GF-D8 (cell line): ENCODE measurements at regions not wholly inside any gene's neighbourhood (a gene's known extent, or its start where the extent isn't known, plus 50 kb on each side); places are given as distances from the start of the nearest gene placed in this dataset.

Experiments
- DNase-seq: peaks from one replicate; lab custom pipeline; 2025; lab: John Stamatoyannopoulos, UW

DNA sequence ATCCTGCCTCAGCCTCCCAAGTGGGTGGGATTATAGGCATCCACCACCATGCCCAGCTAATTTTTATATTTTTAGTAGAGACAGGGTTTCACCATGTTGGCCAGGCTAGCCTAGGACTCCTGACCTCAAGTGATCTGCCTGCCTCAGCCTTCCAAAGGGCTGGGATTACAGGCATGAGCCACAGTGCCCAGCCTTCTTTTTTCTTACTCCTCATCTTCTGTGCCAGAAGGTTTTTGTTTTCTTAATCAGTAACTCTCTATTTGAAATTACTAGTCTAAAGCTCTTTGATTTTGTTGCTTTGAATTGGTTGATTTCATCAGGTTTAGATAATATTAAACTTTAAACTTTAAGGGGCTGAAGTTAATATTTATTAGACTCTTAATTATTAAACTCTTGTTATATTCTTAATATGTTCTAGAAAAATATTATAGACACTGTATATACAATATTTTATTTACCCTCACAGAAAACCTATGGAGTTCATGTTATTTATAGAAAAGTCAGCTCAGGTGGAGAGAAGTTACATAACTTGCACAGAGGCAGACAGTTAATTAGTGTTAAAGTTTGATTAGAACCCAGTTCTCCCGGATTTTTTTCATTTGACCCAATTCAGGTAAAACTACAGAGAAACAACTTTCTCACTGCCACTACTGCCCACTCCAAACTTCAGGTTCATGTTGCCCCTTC lies 177.4 kb upstream of the SGK1 start:
- DNase-seq: no peak

DNA sequence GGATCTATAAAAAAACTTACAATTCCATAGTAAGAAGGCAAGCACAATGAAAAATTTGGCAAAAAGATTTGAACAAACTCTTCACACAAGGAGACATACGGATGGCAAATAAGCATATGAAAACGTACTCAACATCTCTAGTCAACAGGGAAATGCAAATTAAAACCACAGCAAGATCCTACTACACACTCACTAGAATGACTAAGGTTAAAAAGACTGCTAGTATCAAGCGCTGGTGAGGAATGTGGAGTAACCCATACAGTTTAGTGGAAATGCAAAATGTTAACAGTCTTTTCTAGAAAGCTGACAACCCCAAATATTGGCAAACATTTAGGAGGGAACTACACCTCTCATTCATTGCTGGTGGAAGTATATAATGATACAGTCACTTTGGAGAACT lies 175.9 kb upstream of the SGK1 start:
- no peak for DNase-seq

DNA sequence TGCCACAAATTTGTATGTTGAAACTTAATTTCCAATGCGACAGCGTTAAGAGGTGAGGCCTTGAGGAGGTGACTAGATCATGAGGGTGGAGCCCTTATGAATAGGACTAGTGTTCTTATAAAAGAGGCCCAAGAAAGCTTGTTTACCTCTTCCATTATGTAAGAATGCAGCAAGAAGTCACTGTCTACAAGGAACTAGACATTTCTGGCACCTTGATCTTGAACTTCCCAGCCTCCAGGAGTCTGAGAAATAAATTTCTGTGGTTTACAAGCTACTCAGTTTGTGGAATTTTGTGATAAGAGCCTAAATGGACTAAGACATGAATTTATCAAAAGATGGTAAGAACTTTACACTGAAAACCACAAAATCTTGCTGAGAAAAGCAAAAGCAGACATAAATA lies 173.6 kb upstream of the SGK1 start:
- DNase-seq: no peak

DNA sequence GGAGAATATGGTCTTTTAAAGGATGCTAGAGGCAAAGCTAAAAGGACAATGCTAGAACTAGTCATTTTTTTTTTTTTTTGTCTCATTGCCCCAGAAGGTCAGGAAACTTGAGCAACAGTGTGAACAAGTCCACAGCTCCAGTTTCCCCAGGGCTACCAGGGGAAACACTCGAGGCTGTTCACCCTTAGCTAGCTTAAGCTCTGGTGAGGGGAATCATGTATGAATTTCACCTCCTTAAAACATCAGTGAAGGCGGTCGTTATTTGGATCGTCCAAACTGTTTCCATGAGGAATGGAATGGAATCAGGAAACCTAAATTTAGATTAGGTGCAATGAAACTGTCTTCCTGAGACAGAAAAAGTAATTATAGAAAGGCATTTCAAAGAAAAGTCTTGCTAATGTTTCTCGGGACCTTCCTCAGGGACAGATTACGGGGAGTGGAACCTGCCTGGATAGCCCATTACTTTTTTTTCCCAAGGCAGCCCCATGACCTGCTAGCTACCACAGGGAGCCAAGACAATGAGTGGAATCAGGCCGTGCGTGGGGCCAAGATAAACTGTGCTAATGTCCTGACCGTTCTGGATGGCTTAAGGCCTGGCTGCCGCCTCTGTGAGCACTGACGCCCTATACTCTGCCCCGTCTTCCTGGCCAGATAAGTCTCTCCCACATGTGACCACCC lies 164.8 kb upstream of the SGK1 start:
- no peak for DNase-seq

DNA sequence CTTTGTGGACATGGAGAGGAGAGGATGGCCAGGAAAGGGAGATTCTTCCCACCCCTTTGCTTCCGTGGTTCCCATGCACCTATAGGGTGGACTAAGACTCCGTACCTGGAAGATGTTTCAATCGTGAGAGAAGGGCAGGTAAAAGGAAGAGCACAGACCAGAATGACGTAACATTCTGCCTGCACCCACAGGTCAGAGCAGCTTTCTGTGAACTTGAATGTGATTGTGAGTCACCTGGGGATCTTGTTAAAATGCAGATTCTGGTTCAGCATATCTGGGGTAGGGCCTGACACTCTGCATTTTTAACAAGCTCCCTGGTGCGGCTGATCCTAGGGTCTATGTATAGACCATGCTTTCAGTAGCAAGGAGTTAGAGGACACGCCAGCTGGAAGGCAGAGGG lies 164.1 kb upstream of the SGK1 start:
- no peak for DNase-seq

DNA sequence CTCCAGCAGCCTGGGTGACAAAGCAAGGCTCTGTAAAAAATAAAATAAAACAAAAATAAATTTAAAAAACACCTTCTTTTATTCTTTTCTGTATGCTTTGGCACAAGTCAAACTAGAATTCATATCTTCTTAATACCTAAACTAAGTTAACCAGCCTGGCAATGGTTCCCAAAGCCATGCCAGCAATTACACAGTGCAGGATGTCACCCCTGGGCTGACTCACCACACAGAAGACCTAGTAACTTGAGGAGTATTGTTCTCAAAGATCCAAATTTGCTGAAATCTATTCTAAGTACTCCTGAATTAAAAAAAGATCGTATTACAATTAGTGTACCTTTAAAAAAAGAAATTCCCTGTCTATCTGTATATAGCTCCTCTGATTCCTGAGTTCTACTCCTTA lies 162.7 kb upstream of the SGK1 start:
- no peak for DNase-seq

DNA sequence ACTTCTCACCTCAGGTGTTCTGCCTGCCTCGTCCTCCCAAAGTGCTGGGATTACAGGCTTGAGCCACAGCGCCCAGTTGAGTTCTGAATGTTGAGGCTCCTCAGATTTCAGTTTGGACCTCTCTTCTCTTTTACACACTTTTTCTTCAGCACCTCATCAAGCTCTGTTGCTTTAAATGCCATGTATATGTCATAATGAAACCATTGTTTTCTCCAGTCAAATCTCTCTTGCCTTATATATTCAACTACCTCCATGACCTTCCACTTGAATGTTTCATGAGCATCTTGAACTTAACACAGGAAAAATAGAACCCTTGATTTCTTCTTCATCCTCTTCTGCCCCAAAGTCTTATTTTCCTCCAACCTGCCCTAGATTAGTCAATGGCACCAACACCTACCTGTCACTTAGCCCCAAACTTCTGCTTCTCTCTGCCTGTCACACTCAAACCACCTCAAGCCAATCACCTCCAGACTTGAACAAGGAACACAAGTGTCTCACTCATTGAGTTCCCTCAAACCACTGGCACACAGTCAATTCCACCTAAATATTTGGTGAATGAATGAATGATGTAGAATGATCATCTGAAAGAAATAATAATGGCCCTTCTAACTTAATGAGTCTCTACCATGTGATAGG lies 161.0 kb upstream of the SGK1 start:
- no peak for DNase-seq

DNA sequence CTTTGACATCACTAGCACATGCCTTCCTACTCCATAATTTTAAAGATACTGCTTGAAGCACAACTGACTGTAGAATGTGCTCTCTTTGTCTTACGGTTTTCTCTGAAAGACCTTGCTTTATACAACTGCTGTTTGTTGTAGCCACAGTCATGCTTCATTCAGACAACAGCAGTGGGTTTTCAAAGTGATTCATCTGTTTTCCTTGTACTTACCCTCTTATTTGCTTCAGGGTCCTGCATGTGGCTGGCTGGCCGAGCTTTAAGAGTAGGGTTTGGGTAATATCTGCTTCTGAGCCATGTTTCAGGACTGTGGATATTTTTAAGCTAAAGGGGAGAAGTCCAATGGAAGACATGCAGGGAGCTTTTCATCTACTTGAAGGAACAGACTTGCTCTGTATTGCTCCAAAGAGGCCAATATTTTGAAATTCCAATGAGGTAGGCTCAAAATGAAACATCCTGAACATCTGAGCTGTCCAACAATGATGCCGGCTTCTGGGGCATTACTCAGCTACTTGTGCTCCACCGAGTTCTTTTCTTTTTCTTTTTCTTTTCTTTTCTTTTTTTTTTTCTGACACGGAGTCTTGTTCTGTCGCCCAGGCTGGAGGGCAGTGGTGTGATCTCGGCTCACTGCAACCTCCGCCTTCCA lies 160.2 kb upstream of the SGK1 start:
- no peak for DNase-seq

DNA sequence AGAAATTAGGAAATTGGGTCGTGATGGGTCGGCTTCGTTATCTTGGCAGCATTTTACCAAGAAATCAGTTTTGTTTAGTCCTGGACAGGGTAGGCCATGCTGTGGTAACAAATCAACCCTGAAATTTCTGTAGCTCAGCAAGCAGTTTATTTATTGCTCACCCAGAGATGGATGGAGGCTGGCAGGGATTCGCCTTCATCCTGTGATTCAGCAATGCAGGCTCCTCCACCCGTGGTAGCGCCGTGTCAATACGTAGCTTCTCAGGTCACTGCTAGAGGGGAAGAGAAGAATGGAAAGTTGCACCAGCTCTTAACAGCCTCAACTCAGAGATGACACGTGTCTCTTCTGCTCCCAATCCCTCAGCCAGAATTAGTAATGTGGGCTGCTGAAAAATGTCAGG lies 157.0 kb upstream of the SGK1 start:
- no peak for DNase-seq

DNA sequence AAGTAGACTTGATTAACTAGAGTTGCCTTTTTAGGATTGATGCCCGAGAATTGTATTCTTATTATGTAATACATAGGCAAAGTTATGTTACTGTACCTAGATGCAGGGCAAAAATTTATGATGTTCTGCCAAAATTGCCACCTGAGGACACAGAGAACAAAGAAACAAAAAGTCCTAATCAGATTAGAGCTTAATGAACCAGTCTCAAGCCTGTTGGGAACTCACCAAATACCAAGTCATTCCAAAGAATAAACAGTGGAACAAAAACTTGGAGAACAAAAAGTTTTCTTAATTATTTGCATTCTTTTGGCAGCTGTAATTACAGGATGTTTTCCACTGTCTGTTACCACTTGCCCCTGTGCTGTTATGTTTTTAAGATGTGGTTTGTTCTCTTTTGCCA lies 154.7 kb upstream of the SGK1 start:
- DNase-seq: no peak

DNA sequence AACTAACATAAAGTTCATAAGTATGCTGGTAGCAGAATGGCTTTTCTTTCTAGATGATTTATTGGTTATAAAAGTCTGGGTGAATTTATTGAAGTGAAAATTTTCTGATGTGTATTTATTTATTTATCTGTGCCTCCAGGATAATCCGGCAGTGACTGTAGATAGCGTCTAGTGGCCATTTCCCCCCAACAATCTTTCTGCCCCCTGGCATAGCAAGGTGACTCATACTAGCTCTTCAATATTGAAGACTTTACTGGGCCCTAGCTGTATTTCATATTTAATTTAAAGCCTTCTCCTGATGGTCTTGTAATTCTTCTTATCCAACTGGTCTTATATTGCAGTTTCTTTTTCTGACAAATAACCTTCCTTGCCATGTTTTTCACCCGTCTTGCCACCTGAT lies 154.1 kb upstream of the SGK1 start:
- no peak for DNase-seq

DNA sequence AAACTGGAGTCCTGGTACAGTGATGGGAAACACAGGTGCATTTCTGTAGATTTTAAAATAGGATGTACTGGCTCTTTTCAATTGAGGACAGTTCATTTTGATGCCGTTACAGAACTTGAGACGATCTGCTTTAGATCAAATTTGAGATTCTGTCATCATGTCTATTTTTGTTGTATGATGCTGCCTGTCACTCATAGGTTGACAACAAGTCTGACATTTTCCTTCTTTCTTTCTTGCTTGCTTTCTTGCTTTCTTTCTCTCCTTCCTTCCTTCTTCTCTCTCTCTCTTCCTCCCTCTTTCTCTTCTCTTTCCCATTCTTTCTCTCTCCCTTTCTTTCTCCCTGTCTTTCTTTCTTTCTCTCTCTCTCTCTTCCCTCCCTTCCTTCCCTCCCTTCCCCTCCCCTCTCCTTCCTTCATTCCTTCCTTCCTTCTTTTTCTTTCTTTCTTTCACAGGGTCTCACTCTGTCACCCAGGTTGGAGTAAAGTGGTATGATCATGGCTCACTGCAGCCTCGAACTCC lies 152.6 kb upstream of the SGK1 start:
- no peak for DNase-seq

DNA sequence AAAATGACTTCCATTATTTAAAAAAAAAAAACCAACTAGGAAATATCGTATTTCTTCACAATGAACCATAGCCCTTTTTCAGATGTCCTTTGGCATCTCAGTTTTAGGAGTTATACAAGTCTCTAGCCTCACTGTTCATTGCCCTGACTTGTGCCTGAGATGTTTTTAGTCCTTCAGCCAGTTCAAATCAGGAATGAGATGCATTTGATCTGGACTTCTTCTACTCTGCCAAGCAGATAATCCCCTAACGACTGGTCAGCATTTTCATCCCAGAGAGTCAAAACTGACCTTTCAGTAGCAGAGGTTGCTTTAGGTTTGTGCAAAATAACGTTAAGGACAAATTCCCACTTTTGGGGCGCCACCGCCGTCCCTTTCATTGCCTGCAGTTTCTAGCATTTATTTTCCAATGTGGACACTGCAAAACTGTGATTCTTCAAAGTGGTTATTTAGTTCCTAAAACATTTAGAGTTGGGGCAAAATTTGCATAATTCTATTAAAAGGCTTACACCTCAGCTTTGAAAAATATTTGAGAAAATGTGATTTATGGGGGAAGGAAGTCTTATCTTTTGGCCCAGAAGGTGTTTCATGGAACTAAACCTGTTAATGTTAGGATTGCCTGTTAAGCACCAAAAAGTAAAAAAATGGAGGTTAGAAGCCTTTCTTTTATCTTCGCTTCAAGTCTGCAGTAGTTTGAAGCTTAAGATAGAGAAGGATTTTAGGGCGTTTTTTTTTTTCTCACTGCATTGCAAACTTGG lies 152.0 kb upstream of the SGK1 start:
- DNase-seq: no peak

DNA sequence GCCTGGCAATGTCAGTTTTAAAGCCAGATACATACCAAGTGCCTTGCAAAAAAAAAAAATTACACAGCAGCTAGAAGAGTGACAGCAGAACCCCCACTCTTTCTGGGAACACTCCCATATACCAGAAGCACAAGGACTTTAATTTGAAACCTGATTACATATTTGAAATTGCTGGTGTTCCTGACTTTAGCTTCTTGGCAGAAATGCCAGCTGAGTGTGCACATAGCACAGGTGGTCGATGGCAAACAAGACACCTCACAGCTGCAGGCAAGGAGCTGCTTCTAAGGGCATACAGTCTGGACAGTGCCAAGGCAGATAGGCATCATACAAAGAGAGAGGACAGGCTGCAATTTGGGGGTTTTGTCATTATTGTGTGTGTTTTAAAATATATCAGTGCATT lies 150.7 kb upstream of the SGK1 start:
- no peak for DNase-seq

DNA sequence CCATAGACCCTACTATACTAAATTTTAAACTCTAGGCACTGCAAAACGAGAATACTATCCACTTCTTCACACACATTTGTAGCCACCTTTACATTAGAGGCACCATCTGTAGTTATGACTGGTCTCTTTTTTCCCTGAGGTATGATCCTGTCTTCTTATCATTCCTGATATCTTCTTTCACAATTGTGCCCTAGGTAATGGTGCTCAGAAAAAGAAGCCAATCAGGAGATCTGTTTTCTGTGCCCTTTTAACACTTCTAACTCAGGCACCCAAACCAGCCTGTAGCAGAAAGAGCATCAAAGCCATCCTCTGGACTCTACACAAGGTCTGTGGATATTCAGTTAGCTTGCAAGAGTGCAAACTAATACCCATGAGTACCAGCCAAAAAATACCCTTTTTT lies 149.7 kb upstream of the SGK1 start:
- DNase-seq: no peak

DNA sequence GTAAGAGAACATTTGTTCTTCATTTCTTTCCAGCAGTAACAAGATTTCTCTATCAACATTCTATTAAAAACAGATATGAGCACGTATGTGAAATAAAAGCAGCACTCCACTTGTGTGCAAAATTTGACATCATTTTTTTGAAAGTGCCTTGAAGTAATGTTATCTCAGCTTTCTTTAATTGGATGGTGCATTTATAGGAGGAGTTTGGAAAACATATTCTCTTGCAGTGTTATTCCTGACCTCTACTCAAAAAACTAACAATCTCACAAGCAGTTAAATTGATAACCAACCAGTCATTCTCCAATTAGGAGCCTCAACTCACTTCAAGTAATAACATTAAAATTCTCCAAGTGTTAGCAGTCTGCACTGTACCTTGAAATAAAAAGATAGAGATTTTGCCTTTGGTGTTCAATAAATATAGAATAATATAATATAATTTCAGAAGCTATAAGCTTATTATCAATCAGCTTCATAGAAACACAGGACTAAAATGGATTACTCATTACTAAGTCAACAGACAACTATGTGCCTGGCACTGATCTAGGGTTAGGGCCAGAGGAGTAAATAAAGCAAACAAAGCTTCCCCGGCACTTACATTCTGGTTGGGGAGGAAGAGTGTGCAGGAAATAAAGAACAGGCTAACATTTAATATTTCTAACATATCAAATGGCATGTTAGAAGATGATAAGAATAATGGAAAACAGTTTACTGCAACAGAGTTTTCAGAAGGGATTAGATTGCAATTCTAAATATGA lies 149.0 kb upstream of the SGK1 start:
- DNase-seq: no peak

DNA sequence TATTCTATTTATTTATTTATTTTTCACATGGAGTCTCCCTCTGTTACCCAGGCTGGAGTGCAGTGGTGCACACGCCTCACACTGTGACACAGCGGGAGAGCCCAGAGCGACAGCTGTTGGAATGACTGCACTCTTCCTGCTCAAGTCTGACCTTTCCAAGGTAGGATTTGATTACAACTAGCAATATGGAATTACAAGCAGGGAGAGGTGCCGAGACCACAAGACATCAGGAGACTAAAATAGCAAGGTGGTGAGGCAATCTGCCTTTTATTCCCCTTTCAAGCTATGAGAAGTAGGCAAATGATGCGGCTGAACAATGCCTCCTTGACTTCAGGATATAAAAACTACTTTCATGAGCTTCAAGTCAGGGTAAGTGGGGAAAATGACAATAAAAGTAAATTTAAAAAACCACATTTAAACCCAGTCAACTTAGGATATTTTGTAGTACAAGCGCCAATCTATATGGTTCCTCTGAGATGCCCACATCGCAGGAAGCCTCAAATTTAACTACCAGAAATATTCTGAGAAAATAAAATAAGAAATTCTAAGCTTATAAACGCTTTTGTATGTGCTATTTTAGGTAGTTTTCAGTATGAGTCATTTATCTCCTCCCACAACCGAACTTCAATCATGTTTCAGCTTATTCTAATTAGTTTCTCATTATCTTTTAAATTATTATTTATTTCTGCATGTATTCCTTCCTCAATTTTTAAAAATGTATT lies 146.9 kb upstream of the SGK1 start:
- DNase-seq: no peak

DNA sequence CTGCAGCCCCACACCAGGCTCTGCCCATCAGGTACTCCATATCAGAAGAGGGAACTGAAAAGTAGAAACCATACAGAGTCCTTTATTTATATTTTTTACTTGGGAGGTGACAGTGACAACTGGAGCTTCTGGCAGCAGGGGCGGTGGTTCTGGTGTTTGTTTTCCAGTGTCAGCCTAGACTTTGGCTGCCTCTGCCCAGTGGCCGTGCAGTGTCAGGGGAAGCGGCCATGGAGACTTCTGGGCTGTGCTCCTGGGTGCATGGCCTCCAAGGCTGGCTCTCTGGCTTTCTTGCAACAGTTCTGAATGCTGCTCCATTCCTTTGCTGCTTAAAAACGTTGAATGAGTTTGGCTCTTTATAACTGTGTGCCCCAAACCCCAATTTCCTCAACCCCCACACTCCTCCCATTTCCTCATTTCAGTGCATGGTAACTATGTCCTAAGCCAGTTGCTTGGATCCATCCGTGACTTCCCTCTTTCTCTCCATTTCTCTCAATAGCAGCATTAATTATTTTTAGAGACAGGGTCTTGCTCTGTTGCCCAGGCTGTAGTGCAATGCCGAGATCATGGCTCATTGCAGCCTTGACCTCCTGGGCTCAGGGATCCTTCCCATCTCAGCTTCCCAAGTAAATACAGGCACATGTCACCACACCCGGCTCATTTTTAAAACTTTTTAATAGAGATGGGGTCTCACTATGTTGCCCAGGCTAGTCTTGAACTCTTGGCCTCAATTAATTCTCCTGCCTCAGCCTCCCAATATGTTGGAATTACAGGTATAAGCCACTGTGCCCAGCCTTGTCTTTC lies 141.1 kb upstream of the SGK1 start:
- DNase-seq: no peak

DNA sequence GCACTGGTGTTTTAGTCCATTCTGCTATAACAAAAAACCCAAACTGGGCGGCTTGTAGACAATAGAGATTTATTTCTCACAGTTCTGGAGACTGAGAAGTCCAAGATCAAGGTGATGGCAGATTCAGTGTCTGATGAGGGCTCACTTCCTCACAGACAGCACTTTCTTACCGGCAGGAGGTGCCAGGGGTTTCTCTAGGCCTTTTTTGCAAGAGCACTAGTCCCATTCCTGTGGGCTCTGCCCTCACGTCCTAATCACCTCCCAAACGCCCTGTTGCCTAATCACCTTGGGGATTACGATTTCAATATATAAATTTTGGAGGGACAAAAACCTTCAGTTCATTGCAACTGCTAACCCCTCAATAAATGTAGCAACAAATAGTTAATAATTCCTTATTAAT lies 140.0 kb upstream of the SGK1 start:
- DNase-seq: no peak

DNA sequence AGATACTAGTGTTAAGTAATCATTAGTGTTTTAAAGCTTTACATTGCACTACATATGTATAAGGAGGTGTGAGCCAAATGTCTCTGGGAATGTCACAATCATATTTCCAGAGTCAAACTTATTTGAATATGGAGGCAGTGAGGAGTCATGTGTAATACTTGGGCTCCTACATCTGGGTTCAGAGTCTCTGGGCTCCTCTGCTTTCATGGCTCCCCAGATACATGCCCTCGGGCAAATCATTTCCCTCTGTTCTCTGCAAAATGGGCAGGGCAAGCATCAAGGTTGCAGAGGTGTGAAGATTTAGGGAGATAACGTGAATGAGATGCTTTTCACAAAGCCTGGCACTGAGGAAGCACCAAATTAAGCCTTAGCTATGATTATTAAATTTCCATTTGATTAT lies 138.3 kb upstream of the SGK1 start:
- DNase-seq: no peak
